ENCODE measurements at regions not wholly inside any gene's neighbourhood (a gene's known extent, or its start where the extent isn't known, plus 50 kb on each side); places are given as distances from the start of the nearest gene placed in this dataset.

- no peak for DNase-seq
These were observed 160.6 kb upstream of the COL21A1 start for GRCh38 chr6:56407883-56408410.

GRCh38 chr6:56406276-56407269 lies 159.2 kb upstream of the COL21A1 start:
- no peak for DNase-seq

- DNase-seq: no peak
These were observed 157.2 kb upstream of the COL21A1 start for GRCh38 chr6:56404599-56404998.

DNA sequence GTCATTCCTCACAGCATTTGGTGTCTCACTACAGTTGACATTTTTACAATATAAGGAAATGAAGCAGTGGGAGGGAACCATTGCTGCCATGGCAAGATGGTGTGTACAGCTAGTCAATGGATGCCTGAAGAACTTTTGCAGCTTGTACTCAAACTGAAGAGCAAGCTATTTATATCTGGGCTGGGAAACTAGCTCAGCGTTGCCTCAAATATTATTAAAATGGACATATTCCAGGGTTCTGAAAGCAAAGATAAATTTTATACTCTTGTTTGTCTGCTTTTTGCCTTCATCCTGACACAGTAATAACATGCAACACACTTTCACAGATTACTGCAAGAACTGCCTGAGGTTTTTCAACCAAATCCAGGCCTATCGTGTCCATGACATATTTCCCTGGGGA lies 156.4 kb upstream of the COL21A1 start:
- DNase-seq: no peak

GRCh38 chr6:56401477-56402070 lies 154.2 kb upstream of the COL21A1 start:
- DNase-seq: no peak

DNA sequence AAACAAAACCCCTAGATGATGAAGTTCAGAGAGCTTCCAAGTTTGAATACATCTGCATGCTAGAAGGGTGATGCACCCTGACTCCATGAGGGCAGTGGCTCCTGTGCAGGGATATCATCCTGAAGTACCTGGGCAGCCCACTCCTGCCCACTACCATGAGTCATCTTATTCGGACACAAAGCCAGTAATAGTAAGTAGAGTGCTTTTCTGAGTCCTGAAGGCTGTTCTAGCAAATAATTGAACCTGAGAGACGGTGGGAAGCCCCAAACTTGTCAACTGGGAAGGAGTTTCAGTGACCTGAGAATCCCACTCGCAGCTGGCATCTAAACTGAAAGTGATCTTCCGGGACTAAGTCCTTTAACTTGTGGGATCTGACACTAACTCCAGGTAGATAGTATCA lies 152.9 kb upstream of the COL21A1 start:
- no peak for DNase-seq

DNA sequence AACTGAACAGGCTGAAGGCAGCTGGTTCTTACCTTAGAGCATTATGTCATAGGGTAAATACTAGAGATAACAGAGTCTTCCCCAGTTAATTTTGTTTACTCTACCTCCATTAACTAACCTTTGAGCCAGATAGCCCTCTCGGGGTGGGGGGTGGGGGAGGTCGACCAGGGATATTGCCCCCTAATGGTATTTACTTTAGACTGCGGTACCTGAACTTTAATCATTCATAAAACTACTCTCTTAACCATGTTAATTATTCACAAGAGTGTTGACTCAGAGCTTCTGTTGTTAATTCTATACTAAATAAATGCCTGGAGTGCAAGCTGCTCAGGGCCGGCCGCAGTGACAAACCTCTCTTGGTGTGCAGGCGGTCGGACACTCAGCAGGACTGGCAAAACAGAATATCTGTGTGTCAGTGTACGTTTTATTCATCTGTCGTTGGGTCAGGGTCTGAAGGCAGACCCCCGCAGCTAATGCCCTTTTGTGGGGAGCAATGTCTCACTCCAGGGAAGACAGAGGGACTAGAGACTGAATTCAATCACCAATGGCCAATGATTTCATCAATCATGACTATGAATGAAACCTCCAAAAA lies 152.4 kb upstream of the COL21A1 start:
- DNase-seq: no peak

DNA sequence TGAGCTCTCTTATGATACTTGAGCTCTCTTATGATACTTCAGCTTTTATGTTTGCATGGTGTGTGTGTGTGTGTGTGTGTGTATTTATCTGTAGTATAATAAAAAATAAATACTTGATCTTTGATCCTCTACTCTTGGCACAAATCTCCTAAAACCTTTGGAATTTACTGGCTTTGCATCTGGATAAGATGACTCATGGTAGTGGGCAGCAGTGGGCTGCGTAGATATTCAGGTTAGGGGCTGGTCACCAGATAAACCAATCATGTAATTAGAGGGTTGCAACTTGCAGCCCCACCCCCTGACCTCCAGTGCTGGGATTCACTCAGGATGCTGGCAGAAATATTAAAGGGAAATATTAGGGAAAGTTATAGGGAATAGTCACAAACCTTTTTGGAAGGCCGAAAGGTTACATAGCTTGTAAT lies 151.9 kb upstream of the COL21A1 start:
- DNase-seq: no peak

GRCh38 chr6:56396435-56396834 lies 149.1 kb upstream of the COL21A1 start:
- no peak for DNase-seq

- DNase-seq: no peak
These were observed 146.5 kb upstream of the COL21A1 start for GRCh38 chr6:56393615-56394612.

- DNase-seq: no peak
These were observed 141.0 kb upstream of the COL21A1 start for GRCh38 chr6:56388415-56388755.

DNA sequence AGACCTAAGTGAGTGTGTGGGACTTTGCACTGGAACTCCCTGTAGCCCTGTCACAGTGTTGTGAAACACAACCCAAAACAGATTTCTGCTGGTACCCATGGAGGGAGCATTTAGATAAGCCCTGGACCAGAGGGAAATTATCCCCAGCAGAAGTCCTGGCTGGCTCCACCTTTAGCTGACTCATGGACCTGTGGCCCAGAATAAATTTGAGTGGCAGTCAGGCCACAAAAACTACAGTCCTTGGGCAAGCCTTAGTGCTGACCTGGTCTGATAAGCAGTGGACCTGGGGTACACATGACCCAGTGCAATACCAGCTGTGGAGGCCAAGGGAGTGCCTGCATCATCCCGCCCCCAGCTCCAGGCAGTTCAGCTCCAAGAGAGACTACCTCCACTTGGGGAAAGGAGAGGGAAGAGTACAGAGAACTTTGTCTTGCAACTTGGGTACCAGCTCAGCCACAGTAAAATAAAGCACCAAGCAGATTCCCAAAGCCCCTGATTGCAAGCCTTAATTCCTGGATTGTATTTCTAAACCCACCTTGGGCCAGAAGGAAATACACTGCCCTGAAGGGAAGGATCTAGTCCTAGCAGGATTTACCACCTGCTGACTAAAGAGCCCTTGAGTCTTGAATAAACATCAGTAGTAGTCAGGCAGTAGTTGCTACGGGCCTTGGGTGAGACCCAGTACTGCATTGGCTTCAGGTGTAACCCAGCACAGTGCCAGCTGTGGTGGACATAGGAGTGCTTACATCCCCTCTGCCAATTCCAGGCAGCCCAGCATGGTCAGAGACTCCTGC lies 140.4 kb upstream of the COL21A1 start:
- no peak for DNase-seq

DNA sequence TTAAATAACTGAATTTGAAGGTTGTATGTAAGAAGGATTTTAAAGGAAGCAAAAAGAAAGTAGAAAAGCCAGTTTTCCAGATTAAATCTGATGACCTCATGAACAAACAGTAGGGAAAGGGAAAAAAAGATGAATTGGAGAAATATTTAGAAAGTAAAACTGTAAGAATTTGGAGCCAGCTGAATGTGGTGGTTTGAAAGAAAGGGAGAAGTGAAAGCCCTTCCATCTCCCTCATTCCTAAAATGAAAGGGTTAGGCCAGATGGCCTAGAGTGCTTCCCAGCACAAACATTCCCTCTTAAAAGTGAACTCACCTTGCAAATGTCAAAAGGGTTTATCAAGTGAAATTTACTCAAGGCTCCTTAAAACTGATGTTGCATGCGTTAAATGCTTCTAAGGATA lies 139.3 kb upstream of the COL21A1 start:
- no peak for DNase-seq

GRCh38 chr6:56385981-56386593 lies 138.7 kb upstream of the COL21A1 start:
- DNase-seq: no peak

DNA sequence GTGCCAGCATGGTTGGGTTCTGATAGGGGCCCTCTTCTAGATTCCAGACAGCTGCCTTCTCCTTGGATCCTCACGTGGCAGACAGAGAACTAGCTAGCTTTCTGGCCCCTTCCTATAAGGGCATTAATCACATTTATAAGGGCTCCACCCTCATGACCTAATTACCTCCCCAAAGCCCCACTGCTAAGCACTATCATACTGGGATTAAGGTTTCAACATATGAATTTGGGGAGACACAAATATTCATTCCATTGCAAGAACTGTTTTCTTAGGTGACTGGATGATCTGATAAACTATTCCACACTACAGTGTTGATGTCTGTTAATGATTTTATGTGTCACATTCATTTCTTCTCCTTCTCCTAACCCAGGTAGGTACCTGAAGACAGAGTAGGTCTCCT lies 135.8 kb upstream of the COL21A1 start:
- no peak for DNase-seq

DNA sequence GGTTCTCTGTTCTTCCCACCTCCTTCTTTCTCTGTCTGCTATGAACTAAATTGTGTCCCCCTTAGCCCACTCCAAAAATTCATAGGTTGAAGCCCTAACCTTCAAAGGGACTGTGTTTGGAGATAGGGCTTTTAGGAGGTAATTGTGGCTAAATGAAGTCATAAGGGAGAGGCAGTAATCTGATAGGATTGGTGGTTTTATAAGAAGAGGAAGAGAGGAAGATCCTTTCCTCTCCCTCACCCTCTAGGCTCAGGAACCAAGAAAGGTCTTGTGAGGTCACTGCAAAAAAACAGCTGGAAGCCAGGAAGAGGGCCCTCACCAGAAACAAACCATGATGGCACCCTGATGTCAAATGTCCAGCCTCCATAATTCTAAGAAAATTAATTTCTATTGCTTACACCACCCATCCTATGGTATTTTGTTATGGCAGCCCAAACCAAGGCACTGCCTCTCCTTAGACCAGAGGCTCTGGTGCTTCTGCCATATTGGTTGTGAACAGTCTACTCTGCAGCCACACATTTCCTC lies 135.1 kb upstream of the COL21A1 start:
- DNase-seq: no peak

DNA sequence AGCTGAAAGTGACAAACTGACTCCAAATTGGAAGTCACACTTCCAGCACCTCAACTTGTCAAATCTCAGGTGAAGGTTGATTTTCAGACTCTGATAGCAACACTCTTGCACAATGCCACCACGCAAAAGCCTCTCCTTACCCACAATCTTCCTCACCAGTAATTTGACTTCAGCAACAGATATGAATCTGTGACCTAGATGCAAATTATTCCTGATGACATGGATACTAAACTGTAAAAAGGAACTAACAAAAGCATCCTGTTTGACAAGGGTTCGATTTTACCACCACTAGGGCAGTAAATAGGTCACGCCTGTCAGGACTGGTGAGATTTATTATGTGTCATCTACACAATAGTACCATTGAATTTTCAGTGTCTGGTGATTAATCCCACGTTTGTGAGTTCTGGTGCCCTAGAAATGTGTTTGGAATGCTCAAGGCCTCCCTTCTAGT lies 134.4 kb upstream of the COL21A1 start:
- no peak for DNase-seq

DNA sequence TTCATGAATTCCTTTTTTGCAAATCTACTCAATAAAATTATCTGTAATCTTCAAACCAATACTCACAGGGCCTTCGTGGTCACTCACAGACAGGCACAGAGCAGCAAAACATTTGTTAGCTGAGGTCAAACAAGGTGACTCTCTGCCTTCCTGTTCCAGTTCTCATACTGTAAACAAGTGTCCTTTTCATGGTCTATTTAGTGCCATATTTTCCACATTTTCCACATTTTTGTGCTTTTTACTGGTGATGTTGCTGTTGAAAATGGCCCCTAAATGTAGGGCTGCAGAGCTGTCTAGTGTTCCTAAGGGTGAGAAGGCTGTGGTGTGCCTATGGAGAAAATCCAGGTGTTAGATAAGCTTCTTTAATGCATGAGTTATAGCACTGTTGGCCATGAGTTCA lies 133.1 kb upstream of the COL21A1 start:
- no peak for DNase-seq

DNA sequence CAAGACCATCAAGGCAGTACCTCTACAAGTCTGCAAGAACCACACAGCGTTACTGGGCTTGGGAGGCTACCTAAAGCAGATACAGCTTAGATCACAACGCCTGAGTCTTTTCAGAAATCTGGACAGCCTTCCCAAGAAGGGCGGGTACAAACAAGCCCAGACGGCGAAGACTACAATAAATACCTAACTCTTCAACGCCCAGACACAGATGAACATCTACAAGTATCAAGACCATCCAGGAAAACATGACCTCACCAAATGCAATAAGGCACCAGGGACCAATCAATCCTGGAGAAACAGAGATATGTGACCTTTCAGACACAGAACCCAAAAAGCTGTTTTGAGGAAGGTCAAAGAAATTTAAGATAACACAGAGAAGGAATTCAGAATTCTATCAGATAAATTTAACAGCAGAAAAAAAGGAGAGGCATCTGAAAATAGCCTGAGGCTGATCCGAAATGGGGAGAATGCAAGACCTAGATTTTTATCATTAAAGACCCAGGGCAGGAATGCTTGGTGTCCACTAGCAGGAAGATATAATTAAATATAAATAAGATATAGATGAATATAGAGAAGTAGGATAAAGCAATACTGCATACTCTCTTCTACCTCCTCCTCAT lies 131.7 kb upstream of the COL21A1 start:
- DNase-seq: no peak

DNA sequence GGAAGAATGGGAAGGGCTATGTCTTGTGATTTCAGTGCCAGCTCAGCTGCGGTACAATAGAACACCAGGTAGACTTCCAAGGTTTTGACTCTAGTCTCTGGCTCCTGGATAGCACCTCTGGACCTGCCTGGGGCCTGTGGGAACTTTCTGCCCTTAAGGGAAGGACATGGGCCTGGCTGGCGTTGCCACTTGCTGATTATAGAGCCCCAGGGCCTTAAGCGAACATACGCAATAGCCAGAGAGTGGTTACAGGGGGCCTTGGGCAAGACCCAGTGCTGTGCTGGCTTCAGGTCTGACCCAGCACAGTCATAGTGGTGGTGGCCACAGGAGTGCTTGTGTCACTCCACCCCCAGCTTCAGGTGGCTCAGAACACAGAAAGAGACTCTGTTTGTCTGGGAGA lies 131.1 kb upstream of the COL21A1 start:
- no peak for DNase-seq

All from activated gamma-delta T cell treated with Interleukin-2 at 50 U/mL for 16 hours (primary cell).